DOHH2 (cell line): ENCODE measurements at regions not wholly inside any gene's neighbourhood (a gene's known extent, or its start where the extent isn't known, plus 50 kb on each side); places are given as distances from the start of the nearest gene placed in this dataset.

Source experiments
- H3F3A ChIP-seq: fragments of 200-600 bp; sonication (generic), shearing (Covaris generic); 2 replicates; pipeline ENCODE4 v1.6.0; 2016; ENCODE audit warnings: antibody characterized with exemption, mild to moderate bottlenecking; ENCODE audit not compliant: control insufficient read depth, insufficient read depth
- H3K27ac ChIP-seq: fragments of 200-600 bp; sonication (generic); 2 replicates; pipeline ENCODE4 v1.5.1; 2014; ENCODE audit warnings: low read depth, mild to moderate bottlenecking, low read length, moderate library complexity
- H3K27me3 ChIP-seq: fragments of 200-600 bp; sonication (generic); 2 replicates; pipeline ENCODE4 v1.6.1; 2014; ENCODE audit warnings: mild to moderate bottlenecking, low read length, mixed read lengths; ENCODE audit not compliant: control insufficient read depth
- H3K36me3 ChIP-seq: fragments of 200-600 bp; sonication (generic); 2 replicates; pipeline ENCODE4 v1.6.1; 2014; ENCODE audit warnings: mild to moderate bottlenecking, low read length, moderate library complexity, mixed read lengths; ENCODE audit not compliant: control insufficient read depth
- H3K4me1 ChIP-seq: fragments of 200-600 bp; sonication (generic); 2 replicates; pipeline ENCODE4 v1.6.1; 2014; ENCODE audit warnings: mild to moderate bottlenecking, low read length, mixed read lengths; ENCODE audit not compliant: control insufficient read depth
- H3K4me2 ChIP-seq: fragments of 200-600 bp; sonication (generic); 2 replicates; pipeline ENCODE4 v1.6.0; 2014; ENCODE audit warnings: mild to moderate bottlenecking, low read length, moderate library complexity
- H3K4me3 ChIP-seq: fragments of 200-600 bp; sonication (generic); 2 replicates; pipeline ENCODE4 v1.5.1; 2014; ENCODE audit warnings: mild to moderate bottlenecking, low read length, mixed read lengths
- H3K79me2 ChIP-seq: fragments of 200-600 bp; sonication (generic); 2 replicates; pipeline ENCODE4 v1.6.1; 2014; ENCODE audit warnings: mild to moderate bottlenecking, low read length, mixed read lengths; ENCODE audit not compliant: control insufficient read depth
- H3K9me2 ChIP-seq: fragments of 200-600 bp; sonication (generic); replicated peaks from 2 replicates; pipeline ENCODE4 v1.6.1; 2014; ENCODE audit warnings: mild to moderate bottlenecking, low read length, mixed read lengths; ENCODE audit not compliant: control insufficient read depth
- H3K9me3 ChIP-seq: fragments of 200-600 bp; sonication (generic); 2 replicates; pipeline ENCODE4 v1.6.1; 2014; ENCODE audit warnings: antibody characterized with exemption, low read length, mixed read lengths; ENCODE audit not compliant: control insufficient read depth, insufficient read depth
- H4K20me1 ChIP-seq: fragments of 200-600 bp; sonication (generic); 2 replicates; pipeline ENCODE4 v1.6.0; 2014; ENCODE audit warnings: low read depth, mild to moderate bottlenecking, antibody characterized with exemption, low read length, moderate library complexity; ENCODE audit not compliant: control insufficient read depth, insufficient read depth
- CTCF ChIP-seq: fragments of 200-600 bp; sonication (generic); IDR thresholded peaks from one replicate; pipeline ENCODE4 v1.5.1; 2014; ENCODE audit warnings: antibody characterized with exemption, mild to moderate bottlenecking, low read depth, low read length; ENCODE audit not compliant: poor library complexity, severe bottlenecking
- EZH2phosphoT487 ChIP-seq: fragments of 200-600 bp; sonication (generic); IDR thresholded peaks from 2 replicates; pipeline ENCODE4 v1.6.1; 2017; ENCODE audit warnings: borderline replicate concordance, mild to moderate bottlenecking, antibody characterized with exemption, low read length, moderate library complexity, mixed read lengths

- H4K20me1 ChIP-seq = no peaks in the 10 kb centered on the region
- H3K27ac ChIP-seq = no peak overlapping the region
- no peaks in the 10 kb centered on the region for H3K79me2 ChIP-seq
- no peaks in the 10 kb centered on the region for H3K36me3 ChIP-seq
- H3K4me1 ChIP-seq = no peaks in the 10 kb centered on the region
- no peaks in the 10 kb centered on the region for H3K9me2 ChIP-seq
- no peaks in the 10 kb centered on the region for H3K27me3 ChIP-seq
- TF ChIP-seq CTCF = no peak
- no peak for TF ChIP-seq EZH2phosphoT487
- H3K4me3 ChIP-seq = no peak overlapping the region
- H3F3A ChIP-seq = no peaks in the 10 kb centered on the region
- no peaks in the 10 kb centered on the region for H3K9me3 ChIP-seq
- no peak overlapping the region for H3K4me2 ChIP-seq
Observed at GRCh38 chr12:91613223-91613779, 430.7 kb upstream of the DCN start.

DNA sequence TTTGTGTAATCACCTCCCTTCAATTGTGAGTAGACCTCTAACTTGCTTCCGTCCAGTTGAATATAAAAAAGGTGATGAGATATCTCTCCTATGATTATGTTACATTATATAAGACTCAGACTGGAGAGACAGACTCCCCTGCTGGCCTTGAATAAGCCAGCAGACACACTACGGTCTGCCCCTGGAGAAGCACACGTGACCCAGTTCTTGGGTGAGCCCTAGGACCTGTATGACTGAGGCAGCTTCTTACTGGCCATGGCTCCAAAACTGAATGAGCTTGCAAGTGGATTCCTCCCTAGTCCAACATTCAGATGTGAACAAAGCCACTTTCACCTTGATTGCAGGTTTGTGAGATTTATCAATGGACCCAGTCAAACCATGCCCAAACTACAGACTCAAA is 427.9 kb upstream of the DCN start:
- H3K9me2 ChIP-seq = no peaks in the 10 kb centered on the region

GRCh38 chr12:91609283-91609682 is 426.7 kb upstream of the DCN start:
- Histone ChIP-seq H3K79me2 (no peaks in the 10 kb centered on the region), H3K9me3 (no peaks in the 10 kb centered on the region), H3K27me3 (no peaks in the 10 kb centered on the region), H4K20me1 (no peaks in the 10 kb centered on the region), H3K4me3 (no peak overlapping the region), H3K36me3 (no peaks in the 10 kb centered on the region), H3K4me1 (no peaks in the 10 kb centered on the region), H3K4me2 (no peak overlapping the region), H3K27ac (no peak overlapping the region), H3F3A (no peaks in the 10 kb centered on the region), H3K9me2 (no peaks in the 10 kb centered on the region)
- TF ChIP-seq CTCF (no peak), EZH2phosphoT487 (no peak)

More for the DNA sequence above, 427.9 kb upstream of the DCN start:
- H3K27me3 ChIP-seq = no peaks in the 10 kb centered on the region
- no peaks in the 10 kb centered on the region for H3K4me1 ChIP-seq
- no peaks in the 10 kb centered on the region for H3K36me3 ChIP-seq
- no peak overlapping the region for H3K27ac ChIP-seq
- no peaks in the 10 kb centered on the region for H3K9me3 ChIP-seq
- TF ChIP-seq CTCF (no peak), EZH2phosphoT487 (no peak)
- H3K4me2 ChIP-seq = no peak overlapping the region
- no peaks in the 10 kb centered on the region for H3F3A ChIP-seq
- H3K4me3 ChIP-seq = no peak overlapping the region
- no peaks in the 10 kb centered on the region for H3K79me2 ChIP-seq
- H4K20me1 ChIP-seq = no peaks in the 10 kb centered on the region
